Fibroblast of lung (primary cell): ENCODE measurements at regions not wholly inside any gene's neighbourhood (a gene's known extent, or its start where the extent isn't known, plus 50 kb on each side); places are given as distances from the start of the nearest gene placed in this dataset.
"Not testable (repeated sequence)": the region's sequence is repeated elsewhere in the genome, so short reads cannot be mapped to it uniquely, and the experiment has no call there.

Experiments
- DNase-seq, 2 donors: peaks; one replicate each; pipeline versions ENCODE4 v3.0.0 to v3.0.0-alpha.2; 2010; ENCODE audit warnings: low read depth in 2 of 2
- H2AFZ ChIP-seq: 2 replicates; pipeline ENCODE4 v1.5.1; 2012; ENCODE audit warnings: low read length, control low read depth, inconsistent platforms
- H3K27ac ChIP-seq: 2 replicates; pipeline ENCODE4 v1.5.1; 2011; ENCODE audit warnings: low read length, control low read depth; ENCODE audit not compliant: insufficient read depth
- H3K27me3 ChIP-seq: 2 replicates; pipeline ENCODE4 v1.5.1; 2011; ENCODE audit warnings: mild to moderate bottlenecking, low read length; ENCODE audit not compliant: control insufficient read depth, insufficient read depth
- H3K36me3 ChIP-seq: 2 replicates; pipeline ENCODE4 v1.5.1; 2011; ENCODE audit warnings: low read length; ENCODE audit not compliant: control insufficient read depth, insufficient read depth
- H3K4me1 ChIP-seq: 2 replicates; pipeline ENCODE4 v1.5.1; 2011; ENCODE audit warnings: low read length; ENCODE audit not compliant: control insufficient read depth, insufficient read depth; ENCODE audit errors: extremely low read depth
- H3K4me2 ChIP-seq: 2 replicates; pipeline ENCODE4 v1.5.1; 2011; ENCODE audit warnings: low read length, control low read depth; ENCODE audit not compliant: insufficient read depth; ENCODE audit errors: extremely low read depth
- H3K4me3 ChIP-seq, 4 experiments: fragments of 200-600 bp in 1 of 4; sonication (generic) in 1 of 4; replicated peaks in 1 of 4; 2 replicates each; pipeline ENCODE4 v1.5.1; 2011 to 2016; ENCODE audit warnings: low read length in 4 of 4, low read depth in 3 of 4, mild to moderate bottlenecking in 3 of 4, control low read depth in 2 of 4, inconsistent platforms in 1 of 4, mixed read lengths in 1 of 4; ENCODE audit not compliant: insufficient read depth in 1 of 4; ENCODE audit errors: control extremely low read depth in 1 of 4
- H3K79me2 ChIP-seq: 2 replicates; pipeline ENCODE4 v1.5.1; 2012; ENCODE audit warnings: mild to moderate bottlenecking, low read length, inconsistent platforms; ENCODE audit not compliant: control insufficient read depth, insufficient read depth
- H3K9ac ChIP-seq: 2 replicates; pipeline ENCODE4 v1.5.1; 2011; ENCODE audit warnings: mild to moderate bottlenecking, low read length, control low read depth; ENCODE audit not compliant: insufficient read depth
- H3K9me3 ChIP-seq: 2 replicates; pipeline ENCODE4 v1.5.1; 2012; ENCODE audit warnings: low read depth, low read length; ENCODE audit not compliant: control insufficient read depth, insufficient read depth
- H4K20me1 ChIP-seq: 2 replicates; pipeline ENCODE4 v1.5.1; 2011; ENCODE audit warnings: low read length; ENCODE audit not compliant: control insufficient read depth, insufficient read depth; ENCODE audit errors: extremely low read depth
- CTCF ChIP-seq, 2 donors: IDR thresholded peaks in 1 of 2; conservative IDR thresholded peaks in 1 of 2; 1 replicate in 1 of 2; 2 replicates in 1 of 2; pipeline ENCODE4 v1.5.1; 2011 to 2012; ENCODE audit warnings: low read length in 2 of 2, control low read depth in 1 of 2, inconsistent platforms in 1 of 2, low read depth in 1 of 2, mild to moderate bottlenecking in 1 of 2
- EZH2 ChIP-seq: IDR thresholded peaks from 2 replicates; pipeline ENCODE4 v1.5.1; 2012; ENCODE audit warnings: low read length, control low read depth, mild to moderate bottlenecking; ENCODE audit errors: missing control alignments

GRCh38 chr6:73929405-73929804 lies 233.4 kb downstream of the CD109 start:
- Histone ChIP-seq H3K27me3 (no peaks in the 10 kb centered on the region), H3K4me1 (no peaks in the 10 kb centered on the region)

DNA sequence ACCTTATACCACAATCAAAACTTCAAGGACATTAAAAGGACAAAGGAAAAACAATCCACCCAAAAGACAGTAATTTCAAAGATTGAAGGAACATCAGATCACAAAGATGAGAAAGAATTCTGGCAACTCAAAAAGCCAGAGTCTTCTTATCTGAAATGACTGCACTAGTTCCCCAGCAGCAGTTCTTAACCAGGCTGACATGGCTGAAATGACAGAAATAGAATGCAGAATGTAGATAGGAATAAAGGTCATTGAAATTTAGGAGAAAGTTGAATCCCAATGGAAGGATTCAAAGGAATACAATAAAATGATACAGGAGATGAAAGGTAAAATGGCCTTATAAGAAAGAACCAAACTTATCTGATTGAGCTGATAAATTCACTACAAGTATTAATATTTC lies 231.4 kb downstream of the CD109 start:
- no peak overlapping the region for H3K9ac ChIP-seq
- TF ChIP-seq CTCF (conservative IDR thresholded peaks at IDR 0.05 in 1 of 2, IDR thresholded peaks at IDR 0.05 in 1 of 2; ENCODE audit: low read depth in 1 of 2, low read length in 2 of 2) (no peak), EZH2 (no peak)
- no peaks in the 10 kb centered on the region for H3K4me1 ChIP-seq
- H2AFZ ChIP-seq, result no peak overlapping the region
- no peak overlapping the region for H3K27ac ChIP-seq
- no peak overlapping the region for H3K4me2 ChIP-seq
- no peaks in the 10 kb centered on the region for H3K36me3 ChIP-seq
- H3K9me3 ChIP-seq, result no peaks in the 10 kb centered on the region
- peak in 1 of 2 donors; percentile 8 for DNase-seq
- H3K79me2 ChIP-seq, result no peaks in the 10 kb centered on the region
- H4K20me1 ChIP-seq, result no peaks in the 10 kb centered on the region
- H3K27me3 ChIP-seq, result no peaks in the 10 kb centered on the region
- no peak overlapping the region for H3K4me3 ChIP-seq

More at GRCh38 chr6:73929405-73929804, 233.4 kb downstream of the CD109 start:
- no peak overlapping the region for H3K27ac ChIP-seq
- H3K79me2 ChIP-seq, result no peaks in the 10 kb centered on the region
- H3K4me2 ChIP-seq, result no peak overlapping the region
- H3K9ac ChIP-seq, result no peak overlapping the region
- DNase-seq, result peak in 1 of 2 donors; percentile 2
- H4K20me1 ChIP-seq, result no peaks in the 10 kb centered on the region
- no peak overlapping the region for H3K4me3 ChIP-seq
- H3K36me3 ChIP-seq, result no peaks in the 10 kb centered on the region
- H3K9me3 ChIP-seq, result no peaks in the 10 kb centered on the region
- TF ChIP-seq CTCF (conservative IDR thresholded peaks at IDR 0.05 in 1 of 2, IDR thresholded peaks at IDR 0.05 in 1 of 2; ENCODE audit: low read depth in 1 of 2, low read length in 2 of 2), result no peak
- no peak for TF ChIP-seq EZH2
- H2AFZ ChIP-seq, result no peak overlapping the region

DNA sequence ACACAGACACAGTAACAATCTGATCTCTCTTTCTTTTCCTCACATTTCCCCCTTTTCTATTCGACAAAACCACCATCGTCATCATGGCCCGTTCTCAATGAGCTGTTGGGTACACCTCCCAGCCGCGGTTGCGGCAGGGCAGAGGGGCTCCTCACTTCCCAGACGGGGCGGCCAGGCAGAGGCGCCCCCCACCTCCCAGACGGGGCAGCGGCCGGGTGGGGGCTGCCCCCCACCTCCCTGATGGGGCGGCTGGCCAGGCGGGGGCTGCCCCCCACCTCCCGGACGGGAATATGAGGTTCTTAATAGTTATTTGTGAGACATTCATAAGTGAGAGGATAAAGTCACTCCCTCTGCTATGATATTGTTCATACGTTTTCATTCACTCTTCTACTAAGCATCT lies 229.7 kb downstream of the CD109 start:
- H2AFZ ChIP-seq, H3K4me1 ChIP-seq, DNase-seq, H3K27me3 ChIP-seq, H3K4me2 ChIP-seq, H3K27ac ChIP-seq, H3K4me3 ChIP-seq, H3K36me3 ChIP-seq, H4K20me1 ChIP-seq, H3K9ac ChIP-seq, H3K9me3 ChIP-seq, H3K79me2 ChIP-seq: not testable (repeated sequence)
